GM12872 (cell line): ENCODE measurements at regions not wholly inside any gene's neighbourhood (a gene's known extent, or its start where the extent isn't known, plus 50 kb on each side); places are given as distances from the start of the nearest gene placed in this dataset.

Experiments used
- TF ChIP-seq, protein P1 (sequence below): IDR thresholded peaks from 3 replicates; pipeline ENCODE4 v1.5.1; 2011; ENCODE audit warnings: low read depth, mild to moderate bottlenecking, low read length, moderate library complexity; ENCODE audit not compliant: insufficient read depth

DNA sequence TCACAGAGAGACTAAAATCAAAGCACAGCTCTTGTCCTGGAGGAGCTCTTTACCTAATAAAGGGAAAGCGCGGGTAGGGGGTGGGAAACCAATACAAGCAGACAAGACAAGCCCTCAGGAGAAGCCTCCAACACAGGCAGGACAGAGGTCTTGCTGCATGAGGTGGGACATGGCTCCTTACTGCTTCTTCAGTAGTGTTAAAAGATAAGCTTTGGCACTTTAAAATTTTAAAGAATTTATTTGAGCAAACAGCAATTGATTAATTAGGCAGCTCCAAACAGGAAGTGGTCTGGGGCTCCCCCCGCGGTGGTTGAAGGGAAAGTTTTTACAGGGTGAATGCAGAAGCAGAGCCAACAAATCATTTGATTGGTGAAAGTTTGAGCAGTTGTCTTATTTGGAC lies 50.3 kb upstream of the MACC1 start:
- TF ChIP-seq, protein P1, sequence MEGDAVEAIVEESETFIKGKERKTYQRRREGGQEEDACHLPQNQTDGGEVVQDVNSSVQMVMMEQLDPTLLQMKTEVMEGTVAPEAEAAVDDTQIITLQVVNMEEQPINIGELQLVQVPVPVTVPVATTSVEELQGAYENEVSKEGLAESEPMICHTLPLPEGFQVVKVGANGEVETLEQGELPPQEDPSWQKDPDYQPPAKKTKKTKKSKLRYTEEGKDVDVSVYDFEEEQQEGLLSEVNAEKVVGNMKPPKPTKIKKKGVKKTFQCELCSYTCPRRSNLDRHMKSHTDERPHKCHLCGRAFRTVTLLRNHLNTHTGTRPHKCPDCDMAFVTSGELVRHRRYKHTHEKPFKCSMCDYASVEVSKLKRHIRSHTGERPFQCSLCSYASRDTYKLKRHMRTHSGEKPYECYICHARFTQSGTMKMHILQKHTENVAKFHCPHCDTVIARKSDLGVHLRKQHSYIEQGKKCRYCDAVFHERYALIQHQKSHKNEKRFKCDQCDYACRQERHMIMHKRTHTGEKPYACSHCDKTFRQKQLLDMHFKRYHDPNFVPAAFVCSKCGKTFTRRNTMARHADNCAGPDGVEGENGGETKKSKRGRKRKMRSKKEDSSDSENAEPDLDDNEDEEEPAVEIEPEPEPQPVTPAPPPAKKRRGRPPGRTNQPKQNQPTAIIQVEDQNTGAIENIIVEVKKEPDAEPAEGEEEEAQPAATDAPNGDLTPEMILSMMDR = peak; percentile 37; the same call in 2 of the 3 replicates

DNA sequence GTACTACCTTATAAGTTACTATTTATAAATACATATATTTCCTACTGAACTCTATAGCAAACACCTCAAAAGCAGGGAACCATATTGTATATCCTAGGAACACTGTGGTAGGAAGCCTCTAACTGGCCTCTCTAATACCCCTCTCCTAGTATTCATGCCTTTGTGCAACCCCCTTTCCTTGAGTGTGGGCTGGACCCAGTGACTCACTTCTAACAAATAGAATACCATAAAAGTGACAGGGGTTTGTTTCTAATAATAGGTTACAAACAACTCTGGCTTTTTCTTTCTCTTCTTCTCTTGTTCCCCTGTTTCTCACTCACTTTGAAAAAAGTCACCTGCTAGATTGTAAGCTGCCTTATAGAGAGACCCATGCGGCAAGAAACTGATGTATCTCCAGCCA lies 51.6 kb upstream of the MACC1 start:
- TF ChIP-seq, protein P1 = no peak

DNA sequence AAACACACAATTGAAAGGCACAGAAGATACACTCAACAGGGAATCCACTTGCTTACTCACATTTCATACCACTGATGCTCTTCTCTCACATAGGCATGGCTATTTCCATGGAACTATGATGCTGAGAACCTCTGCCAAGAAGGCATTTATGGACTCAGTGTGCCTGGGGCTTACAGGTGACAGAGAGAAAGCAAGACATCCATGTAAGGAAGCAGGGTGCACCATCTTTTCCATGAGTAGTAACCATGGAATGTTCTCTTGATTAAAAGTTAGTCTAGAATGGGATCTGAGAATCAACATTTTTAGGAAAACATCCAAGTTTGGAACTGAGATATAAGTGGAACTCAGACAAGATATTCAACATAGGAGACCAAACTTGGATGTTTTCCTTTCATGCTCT lies 52.5 kb upstream of the MACC1 start:
- TF ChIP-seq, protein P1 = no peak

DNA sequence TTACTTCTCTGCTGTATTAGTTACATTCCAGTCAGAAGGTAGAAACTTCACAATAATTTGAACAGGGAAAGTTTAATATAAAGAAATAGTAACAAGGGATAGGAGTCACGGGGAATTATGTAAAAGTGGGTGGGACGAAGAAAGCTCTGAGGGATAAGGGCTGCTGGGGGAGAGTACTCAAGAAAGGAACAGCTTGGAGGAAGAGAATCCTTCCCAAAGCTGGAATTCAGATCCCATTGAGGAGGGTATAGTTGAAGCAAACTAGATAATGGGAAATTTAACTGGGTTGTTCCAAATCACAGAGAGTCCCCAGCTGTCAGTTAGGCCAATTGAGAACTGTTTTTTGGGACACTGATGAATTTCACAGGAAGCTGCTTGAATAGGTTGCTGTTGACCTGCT lies 53.2 kb upstream of the MACC1 start:
- TF ChIP-seq, protein P1 = no peak

DNA sequence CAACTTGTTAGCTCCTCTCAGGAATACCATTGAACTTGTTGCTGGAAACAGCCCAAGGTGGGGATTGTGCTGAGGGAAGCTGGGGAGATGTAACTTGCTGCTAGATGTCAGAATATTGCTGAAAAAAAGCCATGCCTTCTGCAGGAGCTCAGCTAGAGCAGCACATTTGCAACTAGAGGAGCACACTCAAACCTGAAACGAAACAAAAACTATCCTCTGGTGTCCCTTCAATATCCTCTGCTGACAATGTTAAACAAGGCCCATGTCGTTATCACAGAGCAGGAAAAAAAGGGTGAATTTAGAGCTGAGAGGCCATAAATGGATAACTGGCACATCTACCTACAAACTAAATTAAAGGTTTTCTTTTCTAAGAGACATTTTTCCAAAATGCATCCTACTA lies 53.7 kb upstream of the MACC1 start:
- TF ChIP-seq, protein P1 = no peak

DNA sequence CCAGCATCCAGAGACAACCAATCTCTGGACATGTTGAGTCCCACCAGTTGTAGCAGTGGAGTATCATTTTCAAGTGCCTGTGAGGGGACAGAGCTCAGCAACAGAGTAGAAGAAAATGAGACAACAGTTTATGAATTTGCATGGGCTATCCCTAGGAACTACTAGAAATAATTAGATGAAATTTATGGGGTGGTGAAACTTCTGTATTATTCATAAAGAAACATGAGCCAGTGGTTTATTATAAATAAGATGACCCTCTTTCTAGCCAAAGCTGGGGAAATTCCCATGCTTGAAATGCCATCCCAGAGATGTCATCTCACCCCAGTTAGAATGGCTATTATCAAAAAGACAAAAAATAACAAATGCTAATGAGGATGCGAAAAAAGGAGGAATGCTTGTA lies 55.1 kb upstream of the ITGB8 start:
- TF ChIP-seq, protein P1 = no peak

DNA sequence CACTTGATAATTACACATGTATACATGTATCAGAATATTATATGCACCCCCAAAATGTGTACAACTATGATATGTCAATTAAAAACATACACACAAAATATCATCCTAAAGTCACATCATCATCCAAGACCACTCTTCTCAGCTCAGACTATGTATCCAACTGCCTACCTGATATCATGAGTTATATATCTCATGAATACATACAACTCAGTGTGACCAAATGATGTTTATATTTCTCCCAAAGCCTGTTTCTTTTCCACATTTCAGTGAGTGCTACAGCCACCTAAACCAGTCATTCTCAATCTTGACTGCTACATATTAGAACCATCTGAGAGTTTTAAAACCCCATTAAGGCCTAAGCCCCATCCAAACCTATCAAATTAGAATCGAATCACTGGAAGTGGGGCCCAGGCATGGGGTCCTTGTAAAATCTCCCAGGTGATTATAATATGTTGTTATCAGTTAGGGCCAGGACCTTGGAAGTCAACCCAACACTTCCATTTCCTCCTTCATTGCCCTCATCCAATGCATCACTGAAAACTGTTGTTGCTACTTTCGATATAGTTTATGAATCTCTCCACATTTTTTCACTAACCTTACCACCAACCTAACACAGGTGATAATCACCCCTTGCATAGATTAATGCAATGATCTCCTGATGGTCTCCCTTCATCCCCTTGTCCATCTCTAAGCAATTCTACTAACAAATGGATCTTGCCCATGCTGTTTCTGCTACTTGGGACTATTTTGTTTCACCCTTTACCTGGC lies 53.8 kb upstream of the ITGB8 start:
- TF ChIP-seq, protein P1 = no peak
